ENCODE measurements at regions not wholly inside any gene's neighbourhood (a gene's known extent, or its start where the extent isn't known, plus 50 kb on each side); places are given as distances from the start of the nearest gene placed in this dataset.

GRCh38 chr9:117541181-117541580 is 126.3 kb upstream of the ASTN2 start:
- H3K9me3 Mint-ChIP-seq = no peaks in the 10 kb centered on the region
- TF ChIP-seq CTCF (IDR thresholded peaks at IDR 0.05; ENCODE audit: unreplicated experiment) = no peak
- peaks cover 13% of the 10 kb centered on the region for H3K27me3 Mint-ChIP-seq (ENCODE audit: low read depth)
- no peak overlapping the region for H3K27ac Mint-ChIP-seq
- no peak for DNase-seq (ENCODE audit: low spot score in 2 of 2, unreplicated experiment in 2 of 2)
- peaks cover 2% of the 10 kb centered on the region for H3K4me1 Mint-ChIP-seq
- no peaks in the 10 kb centered on the region for H3K36me3 Mint-ChIP-seq
- H3K4me3 Mint-ChIP-seq = no peak overlapping the region

- Mint-ChIP-seq H3K4me1 (peaks cover 8% of the 10 kb centered on the region), H3K27ac (no peak overlapping the region), H3K4me3 (no peak overlapping the region), H3K27me3 (ENCODE audit: low read depth) (peaks cover 10% of the 10 kb centered on the region), H3K36me3 (no peaks in the 10 kb centered on the region), H3K9me3 (no peaks in the 10 kb centered on the region)
- DNase-seq (ENCODE audit: low spot score in 2 of 2, unreplicated experiment in 2 of 2) = no peak
- no peak for TF ChIP-seq CTCF (IDR thresholded peaks at IDR 0.05; ENCODE audit: unreplicated experiment)
Measured at GRCh38 chr9:117535973-117536372, 121.1 kb upstream of the ASTN2 start.

GRCh38 chr9:117535434-117535833 is 120.6 kb upstream of the ASTN2 start:
- Mint-ChIP-seq H3K9me3 (no peaks in the 10 kb centered on the region), H3K27ac (no peak overlapping the region), H3K4me1 (peaks cover 8% of the 10 kb centered on the region), H3K27me3 (ENCODE audit: low read depth) (peaks cover 10% of the 10 kb centered on the region), H3K36me3 (no peaks in the 10 kb centered on the region), H3K4me3 (no peak overlapping the region)
- no peak for DNase-seq (ENCODE audit: low spot score in 2 of 2, unreplicated experiment in 2 of 2)
- TF ChIP-seq CTCF (IDR thresholded peaks at IDR 0.05; ENCODE audit: unreplicated experiment) = no peak

- H3K4me1 Mint-ChIP-seq = no peaks in the 10 kb centered on the region
- peaks cover 21% of the 10 kb centered on the region for H3K27me3 Mint-ChIP-seq (ENCODE audit: low read depth)
- H3K4me3 Mint-ChIP-seq = no peak overlapping the region
- peaks cover 8% of the 10 kb centered on the region for H3K9me3 Mint-ChIP-seq
- no peak overlapping the region for H3K27ac Mint-ChIP-seq
- TF ChIP-seq CTCF (IDR thresholded peaks at IDR 0.05; ENCODE audit: unreplicated experiment) = no peak
- no peaks in the 10 kb centered on the region for H3K36me3 Mint-ChIP-seq
- DNase-seq (ENCODE audit: low spot score in 2 of 2, unreplicated experiment in 2 of 2) = no peak
Measured at GRCh38 chr9:117528225-117528624, 113.4 kb upstream of the ASTN2 start.

DNA sequence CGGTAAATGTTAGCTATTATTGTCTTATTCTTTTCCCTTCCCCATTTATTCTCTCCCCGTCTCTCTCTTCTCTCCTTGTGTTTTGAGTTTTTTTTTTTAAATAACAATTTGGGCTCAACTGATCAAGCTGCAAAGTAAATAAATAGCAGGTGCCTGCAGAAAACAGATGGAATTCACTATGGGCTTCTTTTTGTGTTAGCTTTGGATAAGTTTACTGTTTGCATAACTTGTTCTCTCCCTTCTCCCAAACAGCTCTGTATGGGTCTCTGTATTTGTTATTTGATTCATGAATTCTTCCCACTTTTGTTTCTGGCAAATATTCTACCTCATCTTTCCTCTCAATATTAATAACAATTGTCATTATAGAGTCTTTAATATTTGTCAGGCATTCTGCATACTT is 111.8 kb upstream of the ASTN2 start:
- no peaks in the 10 kb centered on the region for H3K36me3 Mint-ChIP-seq
- peaks cover 8% of the 10 kb centered on the region for H3K9me3 Mint-ChIP-seq
- no peaks in the 10 kb centered on the region for H3K4me1 Mint-ChIP-seq
- no peak overlapping the region for H3K27ac Mint-ChIP-seq
- TF ChIP-seq CTCF (IDR thresholded peaks at IDR 0.05; ENCODE audit: unreplicated experiment) = no peak
- peaks cover 18% of the 10 kb centered on the region for H3K27me3 Mint-ChIP-seq (ENCODE audit: low read depth)
- no peak overlapping the region for H3K4me3 Mint-ChIP-seq
- no peak for DNase-seq (ENCODE audit: low spot score in 2 of 2, unreplicated experiment in 2 of 2)

GRCh38 chr9:117523531-117524153 is 108.8 kb upstream of the ASTN2 start:
- Mint-ChIP-seq H3K27me3 (ENCODE audit: low read depth) (peaks cover 19% of the 10 kb centered on the region), H3K27ac (no peak overlapping the region)

More at GRCh38 chr9:117523531-117524153, 108.8 kb upstream of the ASTN2 start:
- peaks cover 11% of the 10 kb centered on the region for H3K9me3 Mint-ChIP-seq
- no peak overlapping the region for H3K4me3 Mint-ChIP-seq
- TF ChIP-seq CTCF (IDR thresholded peaks at IDR 0.05; ENCODE audit: unreplicated experiment) = no peak
- H3K36me3 Mint-ChIP-seq = no peaks in the 10 kb centered on the region
- H3K4me1 Mint-ChIP-seq = no peaks in the 10 kb centered on the region
- DNase-seq (ENCODE audit: low spot score in 2 of 2, unreplicated experiment in 2 of 2) = no peak

Data from mesothelial cell of epicardium (in vitro differentiated cells).